Upper lobe of right lung (tissue), 1 donor: ENCODE measurements at regions not wholly inside any gene's neighbourhood (a gene's known extent, or its start where the extent isn't known, plus 50 kb on each side); places are given as distances from the start of the nearest gene placed in this dataset.

ENCODE experiments used
- ATAC-seq: fragments of 200-7000 bp; cut with Tn5 transposase; one replicate; pipeline ENCODE4 v1.9.1; 2020; ENCODE audit warnings: mild to moderate bottlenecking, moderate library complexity
- DNase-seq: peaks from one replicate; pipeline ENCODE4 v3.0.0-alpha.2; 2020
- H3K27ac ChIP-seq: fragments of 200-600 bp; one replicate; pipeline ENCODE4 v1.8.0; 2022
- H3K27me3 ChIP-seq: fragments of 200-600 bp; one replicate; pipeline ENCODE4 v1.8.0; 2022; ENCODE audit warnings: mild to moderate bottlenecking
- H3K36me3 ChIP-seq: fragments of 200-600 bp; one replicate; pipeline ENCODE4 v1.8.0; 2022
- H3K4me1 ChIP-seq: fragments of 200-600 bp; one replicate; pipeline ENCODE4 v1.8.0; 2022
- H3K4me3 ChIP-seq: fragments of 200-600 bp; one replicate; pipeline ENCODE4 v1.8.0; 2022; ENCODE audit warnings: mild to moderate bottlenecking
- H3K9me3 ChIP-seq: fragments of 200-600 bp; one replicate; pipeline ENCODE4 v1.8.0; 2022
- intact Hi-C: fragments of 100-400 bp; cut with DNase I; formaldehyde crosslinking; loops from one replicate; pipeline ENCODE4 v1.11.0; 2022
- TF ChIP-seq, protein P1 (sequence below): fragments of 200-600 bp; IDR thresholded peaks from one replicate; pipeline ENCODE4 v1.8.0; 2022; ENCODE audit warnings: antibody characterized with exemption
- donor health status: DM: no; HTN: yes; CAD: no; lungs with severe emphysema.

DNA sequence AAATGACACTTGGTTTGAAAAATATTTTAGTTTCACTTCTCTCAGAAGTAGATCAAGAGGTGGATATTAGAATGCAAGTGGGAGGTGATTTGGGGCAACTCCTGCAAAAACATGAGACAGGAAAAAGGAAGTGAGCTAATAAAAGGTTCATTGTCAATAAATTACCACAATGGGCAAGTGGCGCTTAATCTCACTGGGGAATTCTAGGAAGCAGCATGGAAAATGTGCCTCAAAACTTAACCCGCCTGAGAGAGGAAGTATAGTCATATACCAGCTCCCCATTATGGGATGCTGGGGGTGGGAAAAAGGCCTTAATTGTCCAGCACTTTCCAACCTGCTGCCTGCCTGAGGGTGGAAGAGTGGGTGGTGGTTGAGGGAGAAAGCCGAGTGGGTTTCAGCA, 204.1 kb downstream of the ELAVL2 start:
- intact Hi-C loops: no loop called here
- TF ChIP-seq, protein P1, sequence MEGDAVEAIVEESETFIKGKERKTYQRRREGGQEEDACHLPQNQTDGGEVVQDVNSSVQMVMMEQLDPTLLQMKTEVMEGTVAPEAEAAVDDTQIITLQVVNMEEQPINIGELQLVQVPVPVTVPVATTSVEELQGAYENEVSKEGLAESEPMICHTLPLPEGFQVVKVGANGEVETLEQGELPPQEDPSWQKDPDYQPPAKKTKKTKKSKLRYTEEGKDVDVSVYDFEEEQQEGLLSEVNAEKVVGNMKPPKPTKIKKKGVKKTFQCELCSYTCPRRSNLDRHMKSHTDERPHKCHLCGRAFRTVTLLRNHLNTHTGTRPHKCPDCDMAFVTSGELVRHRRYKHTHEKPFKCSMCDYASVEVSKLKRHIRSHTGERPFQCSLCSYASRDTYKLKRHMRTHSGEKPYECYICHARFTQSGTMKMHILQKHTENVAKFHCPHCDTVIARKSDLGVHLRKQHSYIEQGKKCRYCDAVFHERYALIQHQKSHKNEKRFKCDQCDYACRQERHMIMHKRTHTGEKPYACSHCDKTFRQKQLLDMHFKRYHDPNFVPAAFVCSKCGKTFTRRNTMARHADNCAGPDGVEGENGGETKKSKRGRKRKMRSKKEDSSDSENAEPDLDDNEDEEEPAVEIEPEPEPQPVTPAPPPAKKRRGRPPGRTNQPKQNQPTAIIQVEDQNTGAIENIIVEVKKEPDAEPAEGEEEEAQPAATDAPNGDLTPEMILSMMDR: no peak
- no peak for ATAC-seq
- H3K4me3 ChIP-seq: no peak overlapping the region
- no peak for DNase-seq
- H3K9me3 ChIP-seq: no peaks in the 10 kb centered on the region
- no peaks in the 10 kb centered on the region for H3K36me3 ChIP-seq
- no peak overlapping the region for H3K27ac ChIP-seq
- no peaks in the 10 kb centered on the region for H3K4me1 ChIP-seq
- H3K27me3 ChIP-seq: no peaks in the 10 kb centered on the region

DNA sequence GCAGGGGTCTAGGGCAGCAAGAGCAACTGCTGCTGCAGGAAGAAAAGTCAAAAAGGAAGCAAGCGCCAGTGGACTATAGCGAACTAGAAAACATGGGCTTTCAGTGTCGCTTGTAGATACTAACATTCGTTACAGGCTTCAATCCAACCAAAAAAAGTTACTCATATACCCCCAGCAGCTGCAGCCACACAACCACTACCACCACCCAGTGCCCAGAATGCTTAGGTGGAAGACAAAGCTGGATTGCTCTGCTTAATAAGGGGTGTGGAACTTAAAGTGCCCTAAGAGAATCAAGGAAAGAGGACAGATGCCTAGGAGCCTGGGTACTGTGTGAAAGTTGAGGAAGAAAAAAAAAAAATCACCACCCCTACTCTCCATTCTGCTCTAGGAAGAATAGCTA, 203.6 kb downstream of the ELAVL2 start:
- DNase-seq: no peak
- Histone ChIP-seq H3K27ac (no peak overlapping the region), H3K9me3 (no peaks in the 10 kb centered on the region), H3K36me3 (no peaks in the 10 kb centered on the region), H3K4me1 (no peaks in the 10 kb centered on the region), H3K27me3 (no peaks in the 10 kb centered on the region), H3K4me3 (no peak overlapping the region)
- ATAC-seq: no peak
- TF ChIP-seq, protein P1: no peak
- intact Hi-C loops: no loop called here

DNA sequence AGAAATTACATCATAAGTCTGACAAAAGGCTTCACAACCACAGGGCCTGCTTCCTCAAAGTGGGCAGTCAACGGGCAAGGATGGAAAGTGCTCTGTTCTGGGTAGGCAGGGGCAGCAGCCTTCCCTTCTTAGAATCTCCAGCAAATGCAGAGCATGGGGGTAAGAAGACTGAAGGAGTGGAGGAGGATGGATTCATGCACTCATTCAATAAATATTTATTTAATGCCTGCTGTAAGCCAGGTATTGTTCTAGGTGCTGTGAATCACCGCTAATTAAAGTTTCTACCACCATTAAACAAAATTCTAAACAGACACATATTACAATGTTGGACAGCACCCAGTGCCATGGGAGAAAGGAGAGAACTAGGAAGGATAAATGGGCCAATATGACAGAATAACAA, 195.6 kb downstream of the ELAVL2 start:
- TF ChIP-seq, protein P1: no peak
- no peak for ATAC-seq
- H3K4me1 ChIP-seq: no peaks in the 10 kb centered on the region
- no peak for DNase-seq
- no peaks in the 10 kb centered on the region for H3K9me3 ChIP-seq
- H3K36me3 ChIP-seq: no peaks in the 10 kb centered on the region
- H3K4me3 ChIP-seq: no peak overlapping the region
- intact Hi-C loops: no loop called here
- no peaks in the 10 kb centered on the region for H3K27me3 ChIP-seq
- no peak overlapping the region for H3K27ac ChIP-seq

DNA sequence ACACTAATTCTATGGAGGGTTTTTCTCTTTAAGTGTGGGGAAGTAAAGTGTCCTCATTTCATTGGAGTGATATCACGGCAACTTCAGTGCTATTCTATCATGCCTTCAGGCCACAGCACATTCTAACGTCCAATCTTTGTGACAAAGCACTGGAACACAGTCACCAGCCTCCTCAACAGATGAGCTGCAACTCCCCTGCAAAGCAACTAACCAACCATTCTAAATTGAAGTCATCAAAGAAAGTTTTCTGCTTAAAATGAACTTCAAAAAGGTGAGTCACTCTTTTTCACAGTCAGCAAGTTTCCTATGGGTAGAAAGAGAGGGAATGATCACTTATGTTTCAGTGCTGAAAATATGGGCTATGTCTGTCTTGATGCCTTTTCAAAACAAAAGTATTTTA, 190.8 kb downstream of the ELAVL2 start:
- ATAC-seq: no peak

DNA sequence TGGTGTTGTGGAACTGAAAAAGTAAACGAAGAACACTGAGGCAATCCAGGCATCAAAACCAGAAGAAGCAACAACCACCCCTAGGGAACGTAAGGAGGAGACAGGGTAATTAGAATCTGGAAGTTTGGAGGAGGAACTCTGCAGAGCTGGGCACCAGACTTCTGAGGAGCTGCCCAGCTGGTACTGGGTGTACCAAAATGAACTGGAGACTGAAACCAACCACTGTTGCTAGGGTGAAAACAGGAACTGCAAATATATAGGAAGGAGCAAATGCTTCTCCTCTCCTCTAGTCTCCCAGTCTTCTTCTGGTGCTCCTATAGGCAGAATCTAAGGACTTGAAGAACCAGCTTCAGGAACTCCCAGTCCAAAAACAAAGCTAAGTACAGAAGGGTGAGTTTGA, 189.8 kb downstream of the ELAVL2 start:
- DNase-seq (no peak), ATAC-seq (no peak)
- Histone ChIP-seq H3K36me3 (no peaks in the 10 kb centered on the region), H3K4me1 (no peaks in the 10 kb centered on the region), H3K9me3 (no peaks in the 10 kb centered on the region), H3K27me3 (no peaks in the 10 kb centered on the region), H3K4me3 (no peak overlapping the region), H3K27ac (no peak overlapping the region)
- intact Hi-C loops: no loop called here
- TF ChIP-seq, protein P1: no peak

More for the DNA sequence above, 190.8 kb downstream of the ELAVL2 start:
- Histone ChIP-seq H3K27ac (no peak overlapping the region), H3K4me3 (no peak overlapping the region), H3K27me3 (no peaks in the 10 kb centered on the region), H3K9me3 (no peaks in the 10 kb centered on the region), H3K36me3 (no peaks in the 10 kb centered on the region), H3K4me1 (no peaks in the 10 kb centered on the region)
- DNase-seq: no peak
- intact Hi-C loops: no loop called here
- TF ChIP-seq, protein P1: no peak

DNA sequence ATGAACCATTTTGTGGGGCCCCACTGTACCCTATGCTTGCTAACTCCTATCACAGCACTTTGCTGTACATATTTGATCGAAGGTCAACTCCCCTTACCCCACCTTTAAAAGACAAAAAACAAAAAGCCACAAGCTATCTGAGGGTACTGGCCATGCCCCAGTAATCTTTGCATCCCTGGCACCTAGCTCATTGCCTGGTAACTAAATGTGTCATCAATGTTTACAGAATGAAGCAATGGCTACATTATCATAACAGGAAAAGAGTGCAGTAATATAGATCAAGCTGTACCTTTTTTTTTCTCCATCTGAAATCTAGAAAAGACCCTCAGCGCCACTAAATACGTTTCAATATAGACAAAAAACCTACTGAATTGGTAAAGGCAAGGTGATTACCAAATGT, 188.0 kb downstream of the ELAVL2 start:
- TF ChIP-seq, protein P1: no peak
- no peak overlapping the region for H3K27ac ChIP-seq
- no peaks in the 10 kb centered on the region for H3K9me3 ChIP-seq
- no peaks in the 10 kb centered on the region for H3K36me3 ChIP-seq
- no peak for DNase-seq
- H3K4me3 ChIP-seq: no peak overlapping the region
- intact Hi-C loops: no loop called here
- no peak for ATAC-seq
- no peaks in the 10 kb centered on the region for H3K4me1 ChIP-seq
- no peaks in the 10 kb centered on the region for H3K27me3 ChIP-seq
